Small intestine (tissue), 7 donors: ENCODE measurements at regions not wholly inside any gene's neighbourhood (a gene's known extent, or its start where the extent isn't known, plus 50 kb on each side); places are given as distances from the start of the nearest gene placed in this dataset.
A peak's percentile ranks its signal among the peaks of the same experiment; 100 is the strongest.

ENCODE experiments used
- DNase-seq, 2 donors: peaks; one replicate each; pipeline versions ENCODE4 v3.0.0 to v3.0.0-alpha.2; 2013
- FAIRE-seq: peaks from 2 replicates; lab custom pipeline; 2012; peaks lifted over from hg19 to GRCh38; lab: Jason Lieb, UNC
- H3K27ac ChIP-seq, 3 donors: one replicate each; pipeline ENCODE4 v1.5.1; 2013; ENCODE audit warnings: low read length in 2 of 3, mild to moderate bottlenecking in 2 of 3, control low read depth in 1 of 3, inconsistent platforms in 1 of 3, low read depth in 1 of 3, moderate library complexity in 1 of 3
- H3K27me3 ChIP-seq, 3 donors: one replicate each; pipeline ENCODE4 v1.6.1; 2013; ENCODE audit warnings: low read length in 3 of 3, inconsistent platforms in 1 of 3; ENCODE audit not compliant: control insufficient read depth in 3 of 3, insufficient read depth in 3 of 3
- H3K36me3 ChIP-seq, 3 donors: one replicate each; pipeline ENCODE4 v1.6.1; 2013; ENCODE audit warnings: low read length in 3 of 3, inconsistent platforms in 1 of 3, low read depth in 1 of 3, mild to moderate bottlenecking in 1 of 3, moderate library complexity in 1 of 3; ENCODE audit not compliant: control insufficient read depth in 3 of 3, insufficient read depth in 2 of 3
- H3K4me1 ChIP-seq, 3 donors: one replicate each; pipeline ENCODE4 v1.6.1; 2013; ENCODE audit warnings: low read length in 2 of 3, inconsistent platforms in 1 of 3, low read depth in 1 of 3, mild to moderate bottlenecking in 1 of 3, moderate library complexity in 1 of 3; ENCODE audit not compliant: control insufficient read depth in 3 of 3, insufficient read depth in 2 of 3
- H3K4me3 ChIP-seq, 3 donors: one replicate each; pipeline ENCODE4 v1.5.1; 2013; ENCODE audit warnings: low read length in 3 of 3, control low read depth in 1 of 3, inconsistent platforms in 1 of 3, low read depth in 1 of 3, mild to moderate bottlenecking in 1 of 3, moderate library complexity in 1 of 3
- H3K9me3 ChIP-seq, 2 donors: one replicate each; pipeline ENCODE4 v1.6.1; 2013; ENCODE audit warnings: low read depth in 1 of 2, low read length in 1 of 2; ENCODE audit not compliant: control insufficient read depth in 2 of 2, insufficient read depth in 1 of 2
- WGBS, 3 donors: extraction: QIAGEN DNeasy Blood & Tissue Kit; methylation state at CpG; one replicate each; pipeline ENCODE4 v1.1.7; 2013; 5-methylcytosine and 5-hydroxymethylcytosine counted together
- donor health status: healthy with polysubstance abuse.
- donor health status: control.
- donor health status: control.
- donor health status: Bipolar disorder and iron deficiency.
- donor health status: healthy.

DNA sequence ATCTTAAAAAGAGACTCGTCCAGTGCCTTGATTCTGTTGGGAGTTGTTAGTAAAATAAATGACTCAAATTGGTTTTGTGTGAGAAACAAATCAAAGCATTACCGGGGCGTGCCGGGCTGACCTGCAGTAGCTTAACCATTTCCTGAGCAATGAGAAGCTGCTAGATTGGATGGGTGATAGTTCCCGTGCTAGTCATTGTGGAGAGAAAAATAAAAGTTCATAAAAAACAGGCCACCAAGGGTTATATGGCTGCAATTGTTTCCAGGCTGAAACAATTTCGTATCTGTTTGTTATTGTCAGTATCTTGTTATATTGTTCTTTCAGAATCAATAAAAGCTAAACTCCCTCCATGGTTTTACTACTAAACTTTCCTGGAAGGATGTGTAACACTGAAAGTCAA is 314.4 kb downstream of the MTX2 start:
- FAIRE-seq = no peak
- 19 to 27% (median 23%) methylated on average over 6 of the region's 6 CpGs for WGBS, 3 donors
- Histone ChIP-seq H3K9me3 (no peaks in the 10 kb centered on the region), H3K27ac (no peak overlapping the region), H3K4me1 (peaks cover 0 to 3% (median 0%) of the 10 kb centered on the region in 3 donors), H3K4me3 (no peak overlapping the region), H3K27me3 (peaks cover 0 to 6% (median 6%) of the 10 kb centered on the region in 3 donors), H3K36me3 (no peaks in the 10 kb centered on the region)
- DNase-seq = no peak

DNA sequence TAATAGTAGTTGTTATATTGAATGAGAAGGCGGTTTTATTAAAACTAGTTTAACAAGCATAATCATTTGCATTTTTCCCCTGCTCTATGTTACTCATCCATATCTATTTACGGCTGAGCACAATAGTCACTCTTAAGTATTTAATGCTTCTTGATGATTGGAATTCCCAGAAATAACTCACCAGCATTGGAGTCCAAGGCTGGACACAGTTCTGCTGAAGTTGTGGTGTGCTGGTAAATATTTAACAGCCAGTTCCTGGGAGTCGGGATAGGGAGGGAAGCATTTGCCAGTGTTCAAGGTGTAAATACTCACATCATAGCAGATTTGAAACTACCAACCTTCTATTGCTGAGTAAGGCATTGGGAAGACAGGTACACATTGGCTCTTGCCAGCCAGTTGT is 315.1 kb downstream of the MTX2 start:
- peaks cover 0 to 10% (median 6%) of the 10 kb centered on the region in 3 donors for H3K27me3 ChIP-seq
- FAIRE-seq (no peak), DNase-seq (peak in 1 of 2 donors; percentile 48)
- WGBS, 3 donors = 31 to 65% (median 39%) methylated on average over 3 of the region's 3 CpGs
- no peak overlapping the region for H3K27ac ChIP-seq
- no peak overlapping the region for H3K4me3 ChIP-seq
- H3K4me1 ChIP-seq = peaks cover 0 to 3% (median 0%) of the 10 kb centered on the region in 3 donors
- H3K36me3 ChIP-seq = no peaks in the 10 kb centered on the region
- H3K9me3 ChIP-seq = no peaks in the 10 kb centered on the region

DNA sequence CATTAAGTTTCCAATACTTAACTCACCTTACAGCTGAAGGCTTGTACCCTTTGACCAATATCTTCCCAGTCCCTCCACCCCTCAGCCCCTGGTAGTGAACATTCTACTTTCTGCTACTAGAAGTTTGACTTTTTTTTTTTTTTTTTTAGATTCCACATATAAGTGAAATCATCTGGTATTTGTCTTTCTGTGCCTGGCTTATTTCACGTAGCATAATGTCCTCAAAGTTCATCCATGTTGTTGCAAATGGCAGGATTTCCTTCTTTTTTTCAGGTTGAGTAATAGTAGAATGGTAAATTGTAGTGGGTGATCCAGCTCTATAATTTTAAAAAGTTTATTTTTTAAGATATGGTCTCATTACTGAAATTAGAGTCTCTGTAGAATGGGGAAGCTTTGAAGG is 316.0 kb downstream of the MTX2 start:
- Histone ChIP-seq H3K36me3 (no peaks in the 10 kb centered on the region), H3K27me3 (peaks cover 0 to 10% (median 6%) of the 10 kb centered on the region in 3 donors), H3K9me3 (no peaks in the 10 kb centered on the region), H3K4me3 (no peak overlapping the region), H3K27ac (no peak overlapping the region), H3K4me1 (peaks cover 0 to 3% (median 0%) of the 10 kb centered on the region in 3 donors)
- DNase-seq (no peak), FAIRE-seq (no peak)
- WGBS, 3 donors = 68 to 82% (median 69%) methylated on average over 1 of the region's 1 CpG

DNA sequence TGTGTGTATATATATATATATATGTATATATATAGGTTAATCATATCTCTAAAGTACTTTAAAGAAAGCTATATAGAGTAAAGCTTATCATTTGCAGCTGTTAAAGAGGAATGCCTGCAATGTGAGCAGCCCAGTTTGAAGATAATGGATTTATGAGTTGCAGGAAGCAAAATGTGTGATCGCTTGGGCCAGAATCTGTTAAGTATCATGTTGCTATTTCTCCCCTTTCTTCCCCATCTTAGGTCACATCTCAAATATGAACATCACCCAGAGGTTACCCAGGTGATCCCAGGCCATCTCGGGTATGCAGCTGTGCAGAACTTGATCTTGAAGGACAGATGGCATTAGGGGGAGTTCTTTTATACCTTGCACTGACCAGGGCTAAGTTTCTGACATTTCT is 316.5 kb downstream of the MTX2 start:
- FAIRE-seq = no peak
- H3K27ac ChIP-seq = no peak overlapping the region

DNA sequence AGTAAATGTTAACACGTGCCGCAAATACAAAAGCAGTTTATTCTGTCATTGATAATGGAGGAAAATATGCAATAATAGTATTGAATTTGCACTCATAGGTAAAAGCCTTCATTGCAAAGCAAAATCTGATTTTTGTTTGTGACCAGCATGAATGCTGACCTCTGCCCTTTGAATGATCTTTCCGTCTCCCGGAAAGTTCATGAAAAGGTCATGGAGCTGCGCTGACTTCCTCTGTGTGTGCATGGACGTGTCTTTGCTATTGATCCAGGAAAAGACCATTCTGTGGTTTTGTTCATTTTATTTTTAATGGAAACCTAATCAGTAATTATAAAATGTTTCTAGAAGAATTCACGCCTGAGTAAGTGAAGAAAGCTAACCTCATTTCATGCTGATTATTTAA is 320.0 kb downstream of the MTX2 start:
- Histone ChIP-seq H3K27ac (no peak overlapping the region), H3K4me1 (no peaks in the 10 kb centered on the region), H3K4me3 (no peak overlapping the region), H3K9me3 (no peaks in the 10 kb centered on the region), H3K36me3 (no peaks in the 10 kb centered on the region), H3K27me3 (peaks cover 0 to 9% (median 8%) of the 10 kb centered on the region in 3 donors)
- WGBS, 3 donors = 44 to 65% (median 48%) methylated on average over 7 of the region's 7 CpGs
- DNase-seq (no peak), FAIRE-seq (no peak)

More for the DNA sequence above, 316.5 kb downstream of the MTX2 start:
- Histone ChIP-seq H3K27me3 (peaks cover 0 to 10% (median 6%) of the 10 kb centered on the region in 3 donors), H3K9me3 (no peaks in the 10 kb centered on the region), H3K4me1 (peaks cover 0 to 3% (median 0%) of the 10 kb centered on the region in 3 donors), H3K36me3 (no peaks in the 10 kb centered on the region), H3K4me3 (no peak overlapping the region)
- no peak for DNase-seq
- WGBS, 3 donors = 29 to 69% (median 47%) methylated on average over 2 of the region's 2 CpGs

DNA sequence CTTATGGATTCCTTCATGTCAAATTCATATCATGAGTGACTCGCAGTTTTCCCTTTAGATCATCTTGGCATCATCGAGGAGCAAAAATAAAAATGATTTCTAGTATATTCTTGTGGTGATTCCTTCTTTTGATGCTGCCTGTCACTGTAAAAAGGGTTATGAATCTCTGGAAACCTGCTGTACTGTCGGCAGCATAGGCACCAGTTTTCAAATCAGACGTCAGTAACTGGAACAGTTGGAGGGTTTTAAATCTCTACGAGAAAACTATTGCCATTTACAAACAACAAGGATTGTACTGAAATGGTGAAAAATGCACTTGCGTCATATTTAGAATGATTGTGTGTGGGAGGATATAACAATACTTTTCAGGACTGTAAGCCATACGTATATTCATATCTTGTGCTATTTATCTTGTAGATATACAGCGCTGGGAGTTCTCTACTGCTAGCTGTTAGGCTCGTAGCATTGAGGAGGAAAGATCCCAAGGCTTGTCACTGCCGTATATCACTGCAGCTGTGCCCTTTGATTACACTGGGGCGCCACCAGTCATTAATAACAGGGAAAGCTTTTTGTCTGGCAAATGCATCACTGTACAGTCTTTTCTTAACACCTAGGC is 320.7 kb downstream of the MTX2 start:
- no peak overlapping the region for H3K27ac ChIP-seq
- no peak for FAIRE-seq
- no peaks in the 10 kb centered on the region for H3K36me3 ChIP-seq
- H3K4me3 ChIP-seq = no peak overlapping the region
- DNase-seq = no peak
- H3K4me1 ChIP-seq = no peaks in the 10 kb centered on the region
- 37 to 63% (median 55%) methylated on average over 11 of the region's 11 CpGs for WGBS, 3 donors
- peaks cover 0 to 6% (median 5%) of the 10 kb centered on the region in 3 donors for H3K27me3 ChIP-seq
- H3K9me3 ChIP-seq = no peaks in the 10 kb centered on the region

DNA sequence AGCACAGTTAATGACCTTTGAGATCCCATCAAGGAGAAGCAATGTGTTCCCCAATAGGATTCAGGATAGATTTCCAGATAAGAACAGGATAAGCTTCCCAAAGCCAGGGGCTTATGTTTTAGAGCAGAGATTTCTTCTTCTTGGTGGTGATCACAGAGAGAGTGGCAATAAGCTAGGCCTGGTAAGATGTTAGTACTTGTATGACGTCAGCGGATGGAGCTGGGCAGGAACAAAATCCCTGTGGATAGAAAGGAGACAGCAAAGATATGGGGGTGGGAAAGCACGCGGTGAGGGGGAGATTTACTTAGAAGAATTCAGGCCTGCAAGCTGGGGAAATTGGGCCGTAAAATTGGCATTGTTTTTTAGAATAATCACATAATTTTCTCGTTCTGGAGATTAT is 323.0 kb downstream of the MTX2 start:
- DNase-seq (no peak), FAIRE-seq (no peak)
- WGBS, 3 donors = 87 to 89% (median 87%) methylated on average over 6 of the region's 6 CpGs
- peaks cover 0 to 5% (median 3%) of the 10 kb centered on the region in 3 donors for H3K27me3 ChIP-seq
- H3K9me3 ChIP-seq = no peaks in the 10 kb centered on the region
- H3K4me1 ChIP-seq = no peaks in the 10 kb centered on the region
- no peak overlapping the region for H3K27ac ChIP-seq
- no peak overlapping the region for H3K4me3 ChIP-seq
- H3K36me3 ChIP-seq = no peaks in the 10 kb centered on the region

DNA sequence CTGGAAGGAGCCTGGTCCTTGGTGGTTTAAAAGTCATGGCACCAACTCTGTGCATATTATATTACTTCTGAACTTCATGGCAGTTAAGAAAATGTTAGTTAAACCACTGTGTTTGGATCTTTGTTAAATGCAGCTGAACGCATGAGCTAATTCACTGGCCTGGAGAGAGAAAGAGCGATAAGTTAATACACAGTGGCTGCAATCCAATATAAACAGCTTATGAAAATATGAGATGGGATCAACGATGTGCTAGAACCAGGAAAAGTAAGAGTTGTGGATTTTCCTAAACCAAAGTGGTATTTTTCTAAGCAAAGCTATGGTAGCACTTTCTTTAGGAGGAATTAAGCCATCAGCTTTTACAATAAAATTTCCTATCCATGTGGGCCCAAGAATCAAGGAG is 326.7 kb downstream of the MTX2 start:
- Histone ChIP-seq H3K27me3 (peaks cover 0 to 3% (median 0%) of the 10 kb centered on the region in 3 donors), H3K4me3 (no peak overlapping the region), H3K9me3 (no peaks in the 10 kb centered on the region), H3K27ac (no peak overlapping the region), H3K36me3 (no peaks in the 10 kb centered on the region), H3K4me1 (no peaks in the 10 kb centered on the region)
- FAIRE-seq (no peak), DNase-seq (no peak)
- 57 to 75% (median 58%) methylated on average over 3 of the region's 3 CpGs for WGBS, 3 donors

DNA sequence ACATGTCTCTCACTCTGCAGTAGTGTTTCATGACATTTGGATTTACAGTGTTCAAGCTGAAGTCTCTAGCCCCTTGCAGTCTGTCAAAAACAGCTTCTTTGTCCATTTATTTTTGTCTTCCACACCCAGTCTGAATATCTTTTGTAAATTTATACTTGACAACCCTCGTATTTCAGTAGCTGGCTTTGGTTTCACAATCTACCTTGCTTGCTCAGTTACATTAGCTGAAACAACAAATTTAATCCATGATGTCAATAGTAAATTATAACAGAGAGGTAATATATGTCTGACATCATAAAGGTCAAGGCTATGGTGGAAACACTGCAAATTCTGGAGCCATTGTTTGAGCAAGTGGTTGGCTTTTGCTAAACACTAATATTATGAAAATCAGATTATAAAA is 328.7 kb downstream of the MTX2 start:
- 33 to 61% (median 36%) methylated on average over 1 of the region's 1 CpG for WGBS, 3 donors
- H3K9me3 ChIP-seq = no peaks in the 10 kb centered on the region
- H3K4me3 ChIP-seq = no peak overlapping the region
- no peak for DNase-seq
- H3K27ac ChIP-seq = no peak overlapping the region
- no peak for FAIRE-seq
- H3K4me1 ChIP-seq = no peaks in the 10 kb centered on the region
- H3K27me3 ChIP-seq = peaks cover 0 to 4% (median 0%) of the 10 kb centered on the region in 3 donors
- H3K36me3 ChIP-seq = no peaks in the 10 kb centered on the region
